ENCODE measurements at regions not wholly inside any gene's neighbourhood (a gene's known extent, or its start where the extent isn't known, plus 50 kb on each side); places are given as distances from the start of the nearest gene placed in this dataset.
"Not testable (repeated sequence)": the region's sequence is repeated elsewhere in the genome, so short reads cannot be mapped to it uniquely, and the experiment has no call there.

DNA sequence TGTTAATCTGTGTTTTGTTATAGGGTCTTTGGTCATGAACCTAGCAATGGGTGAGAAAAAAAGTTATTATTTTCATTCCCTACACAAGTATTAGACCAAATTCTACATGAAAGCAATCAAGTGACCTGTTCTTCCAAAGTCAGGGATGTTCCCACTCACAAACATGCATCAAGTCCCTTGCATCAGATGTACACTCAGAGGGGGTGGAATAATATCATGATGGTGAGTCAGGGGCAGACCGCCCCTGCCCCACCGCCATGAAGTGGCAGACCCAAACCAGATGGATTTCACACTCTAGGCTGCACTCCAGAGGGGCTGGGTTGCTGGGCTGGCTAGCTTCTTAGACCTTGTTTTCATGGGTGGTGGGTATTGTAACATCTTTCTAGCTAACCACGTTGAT lies 91.4 kb downstream of the ACAA2 start:
- intact Hi-C loops (cut with DNase I) = no loop called here
- DNase-seq = no peak
- no peak for TF ChIP-seq CTCF (IDR thresholded peaks at IDR 0.05)
- no peaks in the 10 kb centered on the region for H3K9me3 ChIP-seq
- 78 to 81% methylated on average over 3 of the region's 3 CpGs for WGBS, 2 donors
- no peaks in the 10 kb centered on the region for H3K36me3 ChIP-seq
- H3K4me3 ChIP-seq = no peak overlapping the region
- H3K4me1 ChIP-seq = no peaks in the 10 kb centered on the region
- H3K27me3 ChIP-seq = no peaks in the 10 kb centered on the region
- ATAC-seq = no peak
- no peak for FAIRE-seq
- H3K27ac ChIP-seq = no peak overlapping the region

DNA sequence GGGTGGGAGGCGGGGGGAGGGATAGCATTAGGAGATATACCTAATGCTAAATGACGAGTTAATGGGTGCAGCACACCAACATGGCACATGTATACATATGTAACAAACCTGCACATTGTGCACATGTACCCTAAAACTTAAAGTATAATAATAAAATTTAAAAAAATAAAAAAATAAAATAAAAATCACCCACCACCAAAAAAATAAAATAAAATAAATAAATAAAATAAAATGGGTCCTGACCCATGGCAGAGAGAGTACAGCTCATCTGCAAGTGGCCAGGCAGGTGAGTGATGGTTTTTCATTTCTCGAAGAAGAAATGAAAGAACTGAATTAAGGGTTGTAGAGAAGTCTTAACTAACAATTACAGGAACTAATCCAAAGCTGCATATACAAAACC lies 92.4 kb downstream of the ACAA2 start:
- ATAC-seq; intact Hi-C loops (cut with DNase I); H3K9me3 ChIP-seq; H3K27ac ChIP-seq; H3K4me3 ChIP-seq; H3K4me1 ChIP-seq; DNase-seq; H3K27me3 ChIP-seq; FAIRE-seq; H3K36me3 ChIP-seq: not testable (repeated sequence)
- WGBS, 2 donors = 78 to 94% methylated on average over 2 to 3 of the region's 3 CpGs

DNA sequence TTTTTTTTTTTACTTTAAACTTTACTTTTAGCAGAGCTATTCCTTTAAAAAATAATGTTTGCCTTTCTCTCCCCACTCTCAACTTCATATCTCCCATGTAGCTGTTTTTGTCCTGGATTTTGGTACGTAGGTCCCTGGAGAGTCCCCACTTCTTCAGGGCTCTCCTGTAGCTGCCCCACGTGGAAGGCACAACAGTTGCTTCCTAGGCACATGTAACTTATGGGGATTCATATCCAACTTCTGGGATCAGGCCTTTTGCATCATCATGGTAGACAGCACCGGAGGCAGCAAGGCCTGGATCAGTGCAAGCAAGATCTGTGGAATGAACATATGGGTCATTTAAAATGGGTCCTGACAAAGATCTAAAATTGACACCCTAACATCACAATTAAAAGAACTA lies 95.7 kb downstream of the ACAA2 start:
- WGBS, 2 donors = 78 to 87% methylated on average over 3 of the region's 3 CpGs
- Histone ChIP-seq H3K36me3 (no peaks in the 10 kb centered on the region), H3K9me3 (no peaks in the 10 kb centered on the region), H3K4me3 (no peak overlapping the region), H3K27ac (no peak overlapping the region), H3K4me1 (no peaks in the 10 kb centered on the region), H3K27me3 (no peaks in the 10 kb centered on the region)
- intact Hi-C loops (cut with DNase I) = no loop called here
- DNase-seq = no peak
- no peak for ATAC-seq
- FAIRE-seq = no peak
- no peak for TF ChIP-seq CTCF (IDR thresholded peaks at IDR 0.05)

- intact Hi-C loops (cut with DNase I) = no loop called here
- peak in 1 of 4 donors; percentile 43 for ATAC-seq
- no peak overlapping the region for H3K4me3 ChIP-seq
- H3K36me3 ChIP-seq = no peaks in the 10 kb centered on the region
- FAIRE-seq = no peak
- no peak for DNase-seq
- no peak for TF ChIP-seq CTCF (IDR thresholded peaks at IDR 0.05)
- no peak overlapping the region for H3K27ac ChIP-seq
- H3K9me3 ChIP-seq = no peaks in the 10 kb centered on the region
- 35 to 47% methylated on average over 6 of the region's 6 CpGs for WGBS, 2 donors
- no peaks in the 10 kb centered on the region for H3K27me3 ChIP-seq
- H3K4me1 ChIP-seq = no peaks in the 10 kb centered on the region
Measured at GRCh38 chr18:49716035-49716434, 97.3 kb downstream of the ACAA2 start.

DNA sequence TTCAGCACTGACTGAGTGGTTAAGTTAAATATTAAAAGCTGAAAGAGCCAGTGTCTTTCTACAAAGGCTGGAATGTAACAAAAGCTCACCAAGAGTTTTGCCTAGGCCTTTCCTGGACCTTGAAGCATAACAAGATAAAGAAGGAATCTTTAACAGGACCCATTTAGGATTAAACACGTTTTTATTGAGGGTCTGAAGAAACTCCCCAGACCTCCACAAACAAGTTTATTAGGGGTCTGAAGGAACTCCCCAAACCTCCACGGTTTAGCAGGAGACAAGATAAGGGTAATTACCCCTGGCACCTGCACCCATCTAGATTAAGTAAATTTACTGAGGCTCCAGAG lies 104.0 kb downstream of the ACAA2 start:
- intact Hi-C loops (cut with DNase I) = no loop called here
- no peaks in the 10 kb centered on the region for H3K36me3 ChIP-seq
- DNase-seq (no peak), FAIRE-seq (no peak), ATAC-seq (no peak)
- H3K27me3 ChIP-seq = no peaks in the 10 kb centered on the region
- no peak overlapping the region for H3K27ac ChIP-seq
- no peak for TF ChIP-seq CTCF (IDR thresholded peaks at IDR 0.05)
- H3K4me3 ChIP-seq = no peak overlapping the region
- no peaks in the 10 kb centered on the region for H3K9me3 ChIP-seq
- 23 to 30% methylated on average over 2 of the region's 2 CpGs for WGBS, 2 donors
- H3K4me1 ChIP-seq = no peaks in the 10 kb centered on the region

Measured in pancreas (tissue), 10 donors.